ENCODE measurements at regions not wholly inside any gene's neighbourhood (a gene's known extent, or its start where the extent isn't known, plus 50 kb on each side); places are given as distances from the start of the nearest gene placed in this dataset.
"Not testable (repeated sequence)": the region's sequence is repeated elsewhere in the genome, so short reads cannot be mapped to it uniquely, and the experiment has no call there.

DNA sequence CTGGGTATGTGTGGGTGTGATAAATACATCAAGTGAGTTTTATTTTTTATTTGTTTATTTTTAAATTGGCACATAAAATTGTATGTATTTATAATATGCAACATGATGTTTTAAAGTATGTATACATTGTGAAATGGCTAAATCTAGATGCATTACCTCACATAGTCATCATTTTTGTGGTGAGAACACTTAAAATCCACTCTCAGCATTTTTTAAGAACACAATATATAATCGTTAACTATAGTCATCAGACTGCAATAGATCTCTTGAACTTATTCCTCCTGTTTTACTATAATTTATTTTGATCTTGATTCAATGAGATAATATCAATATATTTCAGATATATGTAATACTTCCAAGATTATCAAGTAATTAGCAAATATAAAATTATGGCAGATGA is 93.9 kb upstream of the ALDH1A1 start:
- no peak for DNase-seq
- Mint-ChIP-seq H3K9me3 (no peaks in the 10 kb centered on the region), H3K4me1 (no peaks in the 10 kb centered on the region), H3K27me3 (peaks cover 2% of the 10 kb centered on the region), H3K27ac (no peak overlapping the region), H3K36me3 (ENCODE audit: low read depth) (no peaks in the 10 kb centered on the region), H3K4me3 (no peak overlapping the region)
- POLR2A ChIA-PET, result no interaction called here
- CTCF ChIA-PET, result no interaction called here

GRCh38 chr9:73044776-73045175 is 91.9 kb upstream of the ALDH1A1 start:
- H3K4me1 Mint-ChIP-seq; CTCF ChIA-PET; POLR2A ChIA-PET; H3K36me3 Mint-ChIP-seq (ENCODE audit: low read depth); H3K9me3 Mint-ChIP-seq; H3K4me3 Mint-ChIP-seq; DNase-seq; H3K27me3 Mint-ChIP-seq; H3K27ac Mint-ChIP-seq: not testable (repeated sequence)

GRCh38 chr9:73042155-73042554 is 89.3 kb upstream of the ALDH1A1 start:
- DNase-seq, result no peak
- Mint-ChIP-seq H3K4me1 (no peaks in the 10 kb centered on the region), H3K9me3 (no peaks in the 10 kb centered on the region), H3K4me3 (no peak overlapping the region), H3K36me3 (ENCODE audit: low read depth) (no peaks in the 10 kb centered on the region), H3K27ac (no peak overlapping the region), H3K27me3 (peaks cover 3% of the 10 kb centered on the region)
- POLR2A ChIA-PET, result no interaction called here
- CTCF ChIA-PET, result no interaction called here

DNA sequence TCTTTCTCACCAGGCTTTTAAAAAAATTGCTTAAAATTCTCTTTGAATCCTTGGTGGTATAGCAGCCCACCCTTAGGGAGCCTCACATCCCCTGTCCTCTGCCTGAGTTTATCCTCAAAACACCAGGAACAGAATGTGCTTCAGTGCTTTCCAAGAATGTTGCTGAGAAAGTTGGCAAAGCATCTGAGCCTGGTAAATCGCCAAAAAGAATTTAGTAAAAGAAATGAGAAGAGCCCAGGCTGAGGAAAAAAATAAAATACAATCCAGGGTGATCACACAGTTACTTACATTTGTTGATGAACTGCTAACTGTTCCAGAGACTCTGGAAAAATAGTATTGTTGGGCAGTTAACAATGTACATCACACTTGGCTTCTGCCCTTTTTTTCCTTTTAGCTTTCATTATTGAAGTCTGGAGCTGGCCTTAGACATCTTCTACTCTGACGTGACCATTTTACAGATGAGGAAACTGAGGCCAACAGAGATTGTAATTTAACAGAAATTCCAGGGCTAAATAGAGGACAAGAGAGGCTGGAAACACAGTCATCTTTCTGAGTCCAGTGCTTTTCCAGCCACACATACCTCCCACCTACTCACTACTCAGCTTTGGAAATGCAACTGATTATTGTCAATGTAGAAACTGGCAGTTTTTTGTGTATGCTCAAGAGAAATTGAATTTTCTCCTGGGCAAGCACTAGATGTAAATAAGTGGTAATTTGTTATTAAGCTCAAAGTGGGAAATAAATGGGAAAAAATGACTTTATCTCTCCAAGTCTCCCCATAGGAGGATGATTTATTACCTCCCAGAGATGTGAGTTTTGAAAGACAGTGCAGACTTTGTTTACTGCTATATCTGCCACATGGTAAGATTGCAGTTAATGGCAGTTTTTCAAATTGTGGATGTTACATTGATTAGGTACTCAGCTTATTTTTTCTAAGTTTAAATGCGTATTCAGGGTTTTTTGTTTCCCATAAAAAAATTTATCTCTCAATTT is 86.7 kb upstream of the ALDH1A1 start:
- Mint-ChIP-seq H3K4me1 (no peaks in the 10 kb centered on the region), H3K27me3 (peaks cover 11% of the 10 kb centered on the region), H3K9me3 (no peaks in the 10 kb centered on the region), H3K27ac (no peak overlapping the region), H3K36me3 (ENCODE audit: low read depth) (no peaks in the 10 kb centered on the region), H3K4me3 (no peak overlapping the region)
- DNase-seq, result no peak
- POLR2A ChIA-PET, result no interaction called here
- CTCF ChIA-PET, result no interaction called here

GRCh38 chr9:73038613-73039012 is 85.8 kb upstream of the ALDH1A1 start:
- no peak for DNase-seq
- no peak overlapping the region for H3K27ac Mint-ChIP-seq
- CTCF ChIA-PET, result interaction anchor here (0.6 kb wide), 1 partner anchor 86 kb away, joined by 3 read pairs; no protein-coding TSS in a partner anchor
- H3K4me3 Mint-ChIP-seq, result no peak overlapping the region
- H3K27me3 Mint-ChIP-seq, result peaks cover 13% of the 10 kb centered on the region
- POLR2A ChIA-PET, result no interaction called here
- no peaks in the 10 kb centered on the region for H3K9me3 Mint-ChIP-seq
- no peaks in the 10 kb centered on the region for H3K36me3 Mint-ChIP-seq (ENCODE audit: low read depth)
- no peaks in the 10 kb centered on the region for H3K4me1 Mint-ChIP-seq

GRCh38 chr9:73038089-73038509 is 85.2 kb upstream of the ALDH1A1 start:
- Mint-ChIP-seq H3K4me1 (no peaks in the 10 kb centered on the region), H3K27me3 (peaks cover 13% of the 10 kb centered on the region), H3K36me3 (ENCODE audit: low read depth) (no peaks in the 10 kb centered on the region), H3K4me3 (no peak overlapping the region), H3K27ac (no peak overlapping the region), H3K9me3 (no peaks in the 10 kb centered on the region)
- DNase-seq, result no peak
- ChIA-PET CTCF (interaction anchor here (0.6 to 1.0 kb wide), 2 partner anchors 40 to 87 kb away, joined by 3 read pairs; no protein-coding TSS in a partner anchor), POLR2A (no interaction called here)

- Mint-ChIP-seq H3K27me3 (peaks cover 13% of the 10 kb centered on the region), H3K36me3 (ENCODE audit: low read depth) (no peaks in the 10 kb centered on the region), H3K27ac (no peak overlapping the region), H3K9me3 (no peaks in the 10 kb centered on the region), H3K4me1 (no peaks in the 10 kb centered on the region), H3K4me3 (no peak overlapping the region)
- no peak for DNase-seq
- POLR2A ChIA-PET, result no interaction called here
- CTCF ChIA-PET, result interaction anchor here (0.6 to 1.0 kb wide), 2 partner anchors 39 to 846 kb away, joined by 3 read pairs; no protein-coding TSS in a partner anchor
Measured at GRCh38 chr9:73037613-73038012, 84.8 kb upstream of the ALDH1A1 start.

- Mint-ChIP-seq H3K27ac (no peak overlapping the region), H3K9me3 (no peaks in the 10 kb centered on the region), H3K4me3 (no peak overlapping the region), H3K4me1 (no peaks in the 10 kb centered on the region), H3K36me3 (ENCODE audit: low read depth) (no peaks in the 10 kb centered on the region), H3K27me3 (peaks cover 18% of the 10 kb centered on the region)
- ChIA-PET POLR2A (no interaction called here), CTCF (interaction anchor here (0.5 kb wide), 1 partner anchor 597 kb away, joined by 3 read pairs; no protein-coding TSS in a partner anchor)
- no peak for DNase-seq
Measured at GRCh38 chr9:73034962-73035361, 82.1 kb upstream of the ALDH1A1 start.

DNA sequence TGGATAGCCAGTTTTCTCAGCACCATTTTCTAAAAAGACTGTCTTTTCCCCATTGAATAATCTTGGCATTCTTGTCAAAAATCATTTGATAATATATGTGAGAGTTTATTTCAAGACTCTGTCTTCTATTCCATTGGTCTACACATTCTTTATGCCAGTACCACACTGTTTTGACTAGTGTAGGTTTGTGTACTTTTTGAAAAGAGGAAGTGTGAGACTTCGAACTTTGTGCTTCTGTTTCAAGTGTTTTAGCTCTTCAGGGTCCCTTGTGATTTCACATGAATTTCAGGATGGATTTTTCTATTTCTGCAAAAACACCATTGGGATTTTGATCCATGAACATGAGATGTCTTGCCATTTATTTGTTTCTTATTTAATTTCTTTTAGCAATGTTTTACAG is 78.5 kb upstream of the ALDH1A1 start:
- Mint-ChIP-seq H3K9me3 (no peaks in the 10 kb centered on the region), H3K4me3 (no peak overlapping the region), H3K27ac (no peak overlapping the region), H3K27me3 (peaks cover 15% of the 10 kb centered on the region), H3K4me1 (no peaks in the 10 kb centered on the region), H3K36me3 (ENCODE audit: low read depth) (no peaks in the 10 kb centered on the region)
- no peak for DNase-seq
- ChIA-PET POLR2A (no interaction called here), CTCF (no interaction called here)

GRCh38 chr9:73030370-73031030 is 77.6 kb upstream of the ALDH1A1 start:
- Mint-ChIP-seq H3K9me3 (no peaks in the 10 kb centered on the region), H3K27me3 (peaks cover 11% of the 10 kb centered on the region), H3K4me3 (no peak overlapping the region), H3K4me1 (no peaks in the 10 kb centered on the region), H3K36me3 (ENCODE audit: low read depth) (no peaks in the 10 kb centered on the region), H3K27ac (no peak overlapping the region)
- ChIA-PET CTCF (no interaction called here), POLR2A (no interaction called here)
- no peak for DNase-seq

DNA sequence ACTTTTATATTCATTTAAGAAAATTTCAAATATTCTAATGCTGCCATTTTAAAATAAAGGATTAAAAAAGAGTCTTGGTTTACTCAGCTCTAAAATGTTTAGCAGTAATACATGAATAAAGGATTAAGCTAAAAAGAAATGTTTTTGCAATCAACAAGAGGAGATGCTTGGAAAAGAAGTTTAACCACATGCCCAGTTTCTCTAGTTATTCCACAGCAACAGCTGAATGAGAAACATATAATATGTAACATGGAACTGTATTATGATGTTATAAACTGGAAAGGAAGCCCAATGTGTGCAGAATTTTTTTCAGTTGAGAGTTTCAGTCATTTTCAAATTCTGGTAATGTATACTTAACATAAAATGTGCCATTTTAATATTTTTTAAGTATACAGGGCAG is 76.5 kb upstream of the ALDH1A1 start:
- H3K4me3 Mint-ChIP-seq, result no peak overlapping the region
- POLR2A ChIA-PET, result no interaction called here
- no peak overlapping the region for H3K27ac Mint-ChIP-seq
- no peaks in the 10 kb centered on the region for H3K36me3 Mint-ChIP-seq (ENCODE audit: low read depth)
- H3K9me3 Mint-ChIP-seq, result no peaks in the 10 kb centered on the region
- CTCF ChIA-PET, result no interaction called here
- no peak for DNase-seq
- peaks cover 8% of the 10 kb centered on the region for H3K27me3 Mint-ChIP-seq
- no peaks in the 10 kb centered on the region for H3K4me1 Mint-ChIP-seq

- Mint-ChIP-seq H3K27ac (no peak overlapping the region), H3K9me3 (no peaks in the 10 kb centered on the region), H3K36me3 (ENCODE audit: low read depth) (no peaks in the 10 kb centered on the region), H3K4me1 (peaks cover 9% of the 10 kb centered on the region), H3K27me3 (peaks cover 6% of the 10 kb centered on the region), H3K4me3 (no peak overlapping the region)
- DNase-seq, result no peak
- CTCF ChIA-PET, result no interaction called here
- POLR2A ChIA-PET, result no interaction called here
Measured at GRCh38 chr9:73026375-73026774, 73.5 kb upstream of the ALDH1A1 start.

DNA sequence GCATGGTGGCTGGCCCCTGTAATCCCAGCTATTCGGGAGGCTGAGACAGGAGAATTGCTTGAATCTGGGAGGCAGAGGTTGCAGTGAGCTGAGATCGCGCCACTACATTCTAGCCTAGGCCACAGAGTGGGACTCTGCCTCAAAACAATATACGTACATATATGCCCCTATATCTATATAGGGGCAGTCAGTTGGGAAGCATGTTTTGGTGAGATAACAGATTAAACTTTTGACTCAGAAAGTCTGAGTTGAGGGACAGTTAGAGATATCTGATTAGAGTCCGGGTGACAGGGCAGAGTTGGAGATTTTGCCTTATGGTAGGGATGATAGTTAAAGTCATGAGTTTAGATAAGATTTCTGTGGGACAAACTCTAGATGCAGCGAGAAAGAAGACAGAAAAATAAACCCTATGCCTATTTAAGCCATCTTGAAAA is 71.8 kb upstream of the ALDH1A1 start:
- Mint-ChIP-seq H3K27me3 (peaks cover 4% of the 10 kb centered on the region), H3K4me1 (peaks cover 9% of the 10 kb centered on the region), H3K27ac (no peak overlapping the region), H3K4me3 (no peak overlapping the region), H3K9me3 (no peaks in the 10 kb centered on the region), H3K36me3 (ENCODE audit: low read depth) (no peaks in the 10 kb centered on the region)
- ChIA-PET POLR2A (no interaction called here), CTCF (interaction anchor here (0.6 kb wide), 1 partner anchor 10 kb away, joined by 6 read pairs; no protein-coding TSS in a partner anchor)
- no peak for DNase-seq
